MM.1S (cell line): ENCODE measurements at regions not wholly inside any gene's neighbourhood (a gene's known extent, or its start where the extent isn't known, plus 50 kb on each side); places are given as distances from the start of the nearest gene placed in this dataset.

Experiments used
- EZH2 ChIP-seq: fragments of 300-600 bp; sonication (generic); optimal IDR thresholded peaks from 2 replicates; pipeline ENCODE3; 2017; ENCODE audit warnings: low read depth, mild to moderate bottlenecking, antibody characterized with exemption, low read length, mixed read lengths
- TF ChIP-seq, protein P1 (sequence below): fragments of 300-600 bp; sonication (generic); IDR thresholded peaks from 2 replicates; pipeline ENCODE4 v1.5.1; 2016; ENCODE audit warnings: antibody characterized with exemption, low read length, mixed read lengths

DNA sequence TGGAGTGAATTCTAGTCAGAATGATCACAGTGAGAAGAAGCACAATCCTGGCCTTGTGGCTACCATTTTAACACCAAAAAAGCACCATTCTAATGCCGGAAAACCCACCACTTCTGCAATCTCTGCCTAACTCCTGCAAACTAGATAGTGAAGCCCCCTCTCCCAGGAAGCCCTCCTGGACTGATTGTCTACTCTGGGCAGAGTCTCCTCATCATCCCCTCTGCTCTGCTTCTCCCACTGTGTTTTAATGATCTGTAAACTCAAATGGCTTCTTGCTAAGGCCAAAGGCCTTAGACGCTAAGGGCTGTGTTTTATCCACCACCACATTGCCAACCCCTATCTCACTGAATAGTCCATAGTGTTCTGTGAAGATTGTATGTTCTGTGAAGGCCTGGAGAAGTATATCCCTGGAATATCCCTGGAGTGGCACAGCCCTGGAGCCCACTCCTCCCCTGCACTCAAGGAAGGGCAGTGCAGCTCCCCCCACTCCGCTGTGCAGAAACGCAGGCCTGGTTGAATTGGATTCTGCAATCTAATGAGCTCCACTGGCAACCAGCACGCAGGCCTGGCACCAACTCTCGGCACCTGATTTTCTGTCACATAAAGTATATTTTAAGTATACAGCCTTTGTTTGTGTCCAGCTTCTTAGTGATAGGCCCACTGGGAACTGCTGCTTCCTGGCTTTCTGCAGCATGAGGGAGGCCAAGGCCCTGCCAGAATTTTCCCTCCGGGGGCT lies 126.3 kb downstream of the ATPSCKMT start:
- TF ChIP-seq, protein P1, sequence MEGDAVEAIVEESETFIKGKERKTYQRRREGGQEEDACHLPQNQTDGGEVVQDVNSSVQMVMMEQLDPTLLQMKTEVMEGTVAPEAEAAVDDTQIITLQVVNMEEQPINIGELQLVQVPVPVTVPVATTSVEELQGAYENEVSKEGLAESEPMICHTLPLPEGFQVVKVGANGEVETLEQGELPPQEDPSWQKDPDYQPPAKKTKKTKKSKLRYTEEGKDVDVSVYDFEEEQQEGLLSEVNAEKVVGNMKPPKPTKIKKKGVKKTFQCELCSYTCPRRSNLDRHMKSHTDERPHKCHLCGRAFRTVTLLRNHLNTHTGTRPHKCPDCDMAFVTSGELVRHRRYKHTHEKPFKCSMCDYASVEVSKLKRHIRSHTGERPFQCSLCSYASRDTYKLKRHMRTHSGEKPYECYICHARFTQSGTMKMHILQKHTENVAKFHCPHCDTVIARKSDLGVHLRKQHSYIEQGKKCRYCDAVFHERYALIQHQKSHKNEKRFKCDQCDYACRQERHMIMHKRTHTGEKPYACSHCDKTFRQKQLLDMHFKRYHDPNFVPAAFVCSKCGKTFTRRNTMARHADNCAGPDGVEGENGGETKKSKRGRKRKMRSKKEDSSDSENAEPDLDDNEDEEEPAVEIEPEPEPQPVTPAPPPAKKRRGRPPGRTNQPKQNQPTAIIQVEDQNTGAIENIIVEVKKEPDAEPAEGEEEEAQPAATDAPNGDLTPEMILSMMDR, result no peak
- no peak for TF ChIP-seq EZH2
